K562 (cell line): ENCODE measurements at regions not wholly inside any gene's neighbourhood (a gene's known extent, or its start where the extent isn't known, plus 50 kb on each side); places are given as distances from the start of the nearest gene placed in this dataset.

Source experiments
- ATAC-seq: fragments of 200-7000 bp; cut with Tn5 transposase; 3 replicates; pipeline ENCODE4 v1.9.1; 2020; ENCODE audit warnings: moderate library complexity
- BruUV-seq: library from RNA; stranded (reverse); fragments of 400-500 nt; replicated peaks from 2 replicates; lab custom pipeline; 2021; lab: Mats Ljungman, UMichigan
- CTCF ChIA-PET: fragments of 300-600 bp; formaldehyde crosslinking; extraction: SDS; loops from one replicate; lab custom pipeline; 2021; ENCODE audit warnings: low intra/inter-chr PET ratio; lab: Yijun Ruan, JAX
- POLR2A ChIA-PET: fragments of 300-600, 350-650 bp; sonication (Branson Sonifier 250); formaldehyde crosslinking; extraction: SDS; loops from one replicate; lab custom pipeline; 2021; ENCODE audit warnings: antibody characterized with exemption, inconsistent platforms; lab: Yijun Ruan, JAX
- DNase-seq, 4 experiments: peaks; one replicate each; pipeline versions ENCODE4 v3.0.0 to v3.0.0-alpha.2; 2011 to 2018; ENCODE audit warnings: low spot score in 3 of 4, mixed read lengths in 3 of 4; ENCODE audit errors: extremely low read depth in 1 of 4
- FAIRE-seq: peaks from 2 replicates; lab custom pipeline; 2011; peaks lifted over from hg19 to GRCh38; lab: Jason Lieb, UNC
- H2AFZ ChIP-seq: 2 replicates; pipeline ENCODE4 v1.6.0; 2011; ENCODE audit warnings: low read depth, low read length, control low read depth, inconsistent platforms
- H3K27ac ChIP-seq: fragments of 200-600 bp; 3 replicates; pipeline ENCODE4 v1.8.0; 2011; ENCODE audit warnings: low read depth, mild to moderate bottlenecking, control low read depth, inconsistent platforms, low read length, moderate library complexity, mixed read lengths; ENCODE audit errors: extremely low read depth
- H3K27me3 ChIP-seq, 2 experiments: fragments of 300-600 bp in 1 of 2; 2 replicates in 1 of 2; 3 replicates in 1 of 2; pipeline versions ENCODE4 v1.6.0 to v1.8.0; 2011; ENCODE audit warnings: inconsistent platforms in 2 of 2, low read length in 2 of 2, mild to moderate bottlenecking in 1 of 2, mixed read lengths in 1 of 2, moderate library complexity in 1 of 2; ENCODE audit not compliant: control insufficient read depth in 2 of 2, insufficient read depth in 2 of 2
- H3K36me3 ChIP-seq: fragments of 300-600 bp; 3 replicates; pipeline ENCODE4 v1.8.0; 2011; ENCODE audit warnings: mild to moderate bottlenecking, low read length, inconsistent platforms; ENCODE audit not compliant: control insufficient read depth, insufficient read depth
- H3K4me1 ChIP-seq, 2 experiments: fragments of 200-600 bp in 1 of 2; replicated peaks in 1 of 2; 2 replicates in 1 of 2; 3 replicates in 1 of 2; pipeline versions ENCODE4 v1.5.1 to v1.8.0; 2011; ENCODE audit warnings: inconsistent platforms in 2 of 2, low read length in 2 of 2, mild to moderate bottlenecking in 1 of 2, mixed read lengths in 1 of 2, moderate library complexity in 1 of 2; ENCODE audit not compliant: control insufficient read depth in 2 of 2, insufficient read depth in 2 of 2
- H3K4me2 ChIP-seq: 2 replicates; pipeline ENCODE4 v1.6.1; 2011; ENCODE audit warnings: low read length, control low read depth, inconsistent platforms, mixed read lengths; ENCODE audit not compliant: insufficient read depth
- H3K4me3 ChIP-seq: fragments of 200-600 bp; sonication (generic), shearing (Covaris generic); 2 replicates; pipeline ENCODE4 v1.5.1; 2016; ENCODE audit warnings: control low read depth, inconsistent platforms
- H3K79me2 ChIP-seq: fragments of 200-600 bp; 3 replicates; pipeline ENCODE4 v1.8.0; 2011; ENCODE audit warnings: low read length, inconsistent platforms; ENCODE audit not compliant: control insufficient read depth, insufficient read depth
- H3K9ac ChIP-seq, 2 experiments: 2 replicates each; pipeline versions ENCODE4 v1.6.0 to v1.6.1; 2011; ENCODE audit warnings: low read depth in 2 of 2, low read length in 2 of 2, control low read depth in 1 of 2, inconsistent platforms in 1 of 2, mild to moderate bottlenecking in 1 of 2, mixed read lengths in 1 of 2; ENCODE audit not compliant: insufficient read depth in 1 of 2
- H3K9me1 ChIP-seq: one replicate; pipeline ENCODE4 v1.6.0; 2011; ENCODE audit warnings: inconsistent platforms, mild to moderate bottlenecking, low read length, moderate library complexity; ENCODE audit not compliant: control insufficient read depth, insufficient read depth
- H3K9me3 ChIP-seq: replicated peaks from 2 replicates; pipeline ENCODE4 v1.5.1; 2011; ENCODE audit warnings: low read depth, low read length, inconsistent platforms; ENCODE audit not compliant: control insufficient read depth, insufficient read depth
- H4K20me1 ChIP-seq: replicated peaks from 2 replicates; pipeline ENCODE4 v1.6.1; 2011; ENCODE audit warnings: low read length, inconsistent platforms, mixed read lengths; ENCODE audit not compliant: control insufficient read depth, insufficient read depth
- CXXC5 ChIP-seq: fragments of 250-450 bp; sonication (Bioruptor Pico); IDR thresholded peaks from 2 replicates; pipeline ENCODE4 v1.8.0; 2022; ENCODE audit warnings: inconsistent platforms, mild to moderate bottlenecking, moderate library complexity
- HSF4 ChIP-seq: fragments of 250-450 bp; sonication (Bioruptor Pico); IDR thresholded peaks from 2 replicates; pipeline ENCODE4 v2.1.2; 2022; ENCODE audit warnings: mild to moderate bottlenecking, moderate library complexity, borderline replicate concordance
- KDM5B ChIP-seq: fragments of 200-600 bp; sonication (generic); IDR thresholded peaks from 2 replicates; pipeline ENCODE4 v1.6.1; 2012; ENCODE audit warnings: low read depth, mild to moderate bottlenecking, moderate library complexity, low read length, control low read depth, inconsistent platforms; ENCODE audit not compliant: insufficient replicate concordance
- NCOR1 ChIP-seq: fragments of 450-650 bp; IDR thresholded peaks from 2 replicates; pipeline ENCODE4 v1.6.1; 2016; ENCODE audit warnings: mild to moderate bottlenecking, moderate library complexity
- PRMT5 ChIP-seq: sonication (generic); formaldehyde crosslinking; IDR thresholded peaks from 2 replicates; pipeline ENCODE4 v1.5.0; 2020; ENCODE audit warnings: missing genetic modification reagents
- SIN3A ChIP-seq, 2 experiments: fragments of 150-350 bp in 1 of 2; IDR thresholded peaks; 2 replicates each; pipeline ENCODE4 v1.6.1; 2011 to 2016; ENCODE audit warnings: borderline replicate concordance in 2 of 2, low read depth in 2 of 2, low read length in 2 of 2, mild to moderate bottlenecking in 2 of 2, moderate library complexity in 2 of 2; ENCODE audit not compliant: control insufficient read depth in 1 of 2
- TEAD1 ChIP-seq, 2 experiments: fragments of 450-650 bp in 1 of 2; sonication (generic) in 1 of 2; formaldehyde crosslinking; IDR thresholded peaks; 2 replicates each; pipeline versions ENCODE4 v1.4.0 to v1.8.0; 2020 to 2022; ENCODE audit warnings: mild to moderate bottlenecking in 2 of 2, missing genetic modification reagents in 1 of 2
- WGBS: fragments of 100-300 bp; shearing (Covaris generic); methylation state at CpG from one replicate; pipeline ENCODE4 v1.1.6; 2016; ENCODE audit warnings: low coverage, mixed read lengths; ENCODE audit not compliant: insufficient coverage; ENCODE audit errors: missing lambda C conversion rate; 5-methylcytosine and 5-hydroxymethylcytosine counted together
- in situ Hi-C: fragments of 300-500 bp; cut with MboI; formaldehyde crosslinking; loops from 4 replicates; pipeline ENCODE4 v1.15.0; 2018; ENCODE audit warnings: inconsistent platforms, mixed read lengths
- intact Hi-C: fragments of 100-400 bp; cut with micrococcal nuclease; formaldehyde crosslinking; loops from 2 replicates; pipeline ENCODE4 v1.14.2; 2022
- TF ChIP-seq, protein P1 (sequence below), 2 experiments: fragments of 450-650 bp in 1 of 2; sonication (generic) in 1 of 2; formaldehyde crosslinking in 1 of 2; IDR thresholded peaks; 2 replicates each; pipeline versions ENCODE4 v1.7.1 to v1.9.0; 2016 to 2022; ENCODE audit warnings: inconsistent platforms in 1 of 2, mild to moderate bottlenecking in 1 of 2, missing genetic modification reagents in 1 of 2
- TF ChIP-seq, protein P2 (sequence below), 3 experiments: fragments of 200-800 bp in 1 of 3; fragments of 250-450 bp in 1 of 3; fragments of 450-650 bp in 1 of 3; sonication (Bioruptor Pico) in 1 of 3; sonication (Bioruptor generic) in 1 of 3; formaldehyde crosslinking in 1 of 3; IDR thresholded peaks; 2 replicates each; pipeline versions ENCODE4 v1.6.1 to v1.8.0; 2016 to 2022; ENCODE audit warnings: mild to moderate bottlenecking in 2 of 3, missing genetic modification characterization in 2 of 3, missing compliant biosample characterization in 1 of 3, moderate library complexity in 1 of 3

DNA sequence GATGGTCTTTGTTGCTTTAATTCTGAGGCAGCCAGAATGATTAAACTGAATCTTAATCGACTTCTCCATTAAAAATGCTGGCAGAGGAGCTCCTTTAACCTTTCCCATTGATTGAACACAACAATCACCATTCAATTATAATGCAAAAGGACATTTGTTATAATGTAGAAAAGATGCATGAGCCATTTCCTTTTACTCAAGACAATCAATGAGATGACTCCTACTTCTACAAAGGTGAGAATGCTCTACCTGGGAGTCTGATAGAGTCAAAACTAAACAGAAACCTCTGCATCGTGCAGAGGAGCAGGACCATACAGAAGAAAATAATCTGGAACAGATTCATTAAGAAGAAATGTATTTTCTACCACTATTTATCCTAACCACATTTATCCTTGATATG, 253.6 kb upstream of the DACH1 start:
- Histone ChIP-seq H3K79me2 (no peaks in the 10 kb centered on the region), H3K4me3 (no peak overlapping the region), H3K4me1 (no peaks in the 10 kb centered on the region), H3K9ac (no peak overlapping the region), H2AFZ (no peak overlapping the region), H3K27ac (no peak overlapping the region), H3K9me3 (no peaks in the 10 kb centered on the region), H4K20me1 (no peaks in the 10 kb centered on the region), H3K27me3 (no peaks in the 10 kb centered on the region), H3K36me3 (no peaks in the 10 kb centered on the region), H3K4me2 (no peak overlapping the region), H3K9me1 (no peaks in the 10 kb centered on the region)
- ATAC-seq (no peak), FAIRE-seq (no peak), DNase-seq (no peak)
- intact Hi-C loops (no loop called here), in situ Hi-C loops (no loop called here)
- no TSS peak for BruUV-seq
- ChIA-PET CTCF (no interaction called here), POLR2A (no interaction called here)
- 0% methylated on average over 2 of the region's 2 CpGs for WGBS
- TF ChIP-seq TEAD1 (CRISPR knock-in tag; IDR thresholded peaks at IDR 0.05) (no peak), CXXC5 (no peak), PRMT5 (CRISPR knock-in tag) (no peak), NCOR1 (no peak), HSF4 (CRISPR knock-in tag) (no peak), SIN3A (IDR thresholded peaks at IDR 0.05; ENCODE audit: borderline replicate concordance in 2 of 2, control insufficient read depth in 1 of 2, low read depth in 2 of 2, low read length in 2 of 2) (no peak), KDM5B (no peak)
- TF ChIP-seq, protein P1, sequence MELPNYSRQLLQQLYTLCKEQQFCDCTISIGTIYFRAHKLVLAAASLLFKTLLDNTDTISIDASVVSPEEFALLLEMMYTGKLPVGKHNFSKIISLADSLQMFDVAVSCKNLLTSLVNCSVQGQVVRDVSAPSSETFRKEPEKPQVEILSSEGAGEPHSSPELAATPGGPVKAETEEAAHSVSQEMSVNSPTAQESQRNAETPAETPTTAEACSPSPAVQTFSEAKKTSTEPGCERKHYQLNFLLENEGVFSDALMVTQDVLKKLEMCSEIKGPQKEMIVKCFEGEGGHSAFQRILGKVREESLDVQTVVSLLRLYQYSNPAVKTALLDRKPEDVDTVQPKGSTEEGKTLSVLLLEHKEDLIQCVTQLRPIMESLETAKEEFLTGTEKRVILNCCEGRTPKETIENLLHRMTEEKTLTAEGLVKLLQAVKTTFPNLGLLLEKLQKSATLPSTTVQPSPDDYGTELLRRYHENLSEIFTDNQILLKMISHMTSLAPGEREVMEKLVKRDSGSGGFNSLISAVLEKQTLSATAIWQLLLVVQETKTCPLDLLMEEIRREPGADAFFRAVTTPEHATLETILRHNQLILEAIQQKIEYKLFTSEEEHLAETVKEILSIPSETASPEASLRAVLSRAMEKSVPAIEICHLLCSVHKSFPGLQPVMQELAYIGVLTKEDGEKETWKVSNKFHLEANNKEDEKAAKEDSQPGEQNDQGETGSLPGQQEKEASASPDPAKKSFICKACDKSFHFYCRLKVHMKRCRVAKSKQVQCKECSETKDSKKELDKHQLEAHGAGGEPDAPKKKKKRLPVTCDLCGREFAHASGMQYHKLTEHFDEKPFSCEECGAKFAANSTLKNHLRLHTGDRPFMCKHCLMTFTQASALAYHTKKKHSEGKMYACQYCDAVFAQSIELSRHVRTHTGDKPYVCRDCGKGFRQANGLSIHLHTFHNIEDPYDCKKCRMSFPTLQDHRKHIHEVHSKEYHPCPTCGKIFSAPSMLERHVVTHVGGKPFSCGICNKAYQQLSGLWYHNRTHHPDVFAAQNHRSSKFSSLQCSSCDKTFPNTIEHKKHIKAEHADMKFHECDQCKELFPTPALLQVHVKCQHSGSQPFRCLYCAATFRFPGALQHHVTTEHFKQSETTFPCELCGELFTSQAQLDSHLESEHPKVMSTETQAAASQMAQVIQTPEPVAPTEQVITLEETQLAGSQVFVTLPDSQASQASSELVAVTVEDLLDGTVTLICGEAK (IDR thresholded peaks at IDR 0.05), result no peak
- TF ChIP-seq, protein P1 (CRISPR knock-in tag; IDR thresholded peaks at IDR 0.05), result no peak
- TF ChIP-seq, protein P2, sequence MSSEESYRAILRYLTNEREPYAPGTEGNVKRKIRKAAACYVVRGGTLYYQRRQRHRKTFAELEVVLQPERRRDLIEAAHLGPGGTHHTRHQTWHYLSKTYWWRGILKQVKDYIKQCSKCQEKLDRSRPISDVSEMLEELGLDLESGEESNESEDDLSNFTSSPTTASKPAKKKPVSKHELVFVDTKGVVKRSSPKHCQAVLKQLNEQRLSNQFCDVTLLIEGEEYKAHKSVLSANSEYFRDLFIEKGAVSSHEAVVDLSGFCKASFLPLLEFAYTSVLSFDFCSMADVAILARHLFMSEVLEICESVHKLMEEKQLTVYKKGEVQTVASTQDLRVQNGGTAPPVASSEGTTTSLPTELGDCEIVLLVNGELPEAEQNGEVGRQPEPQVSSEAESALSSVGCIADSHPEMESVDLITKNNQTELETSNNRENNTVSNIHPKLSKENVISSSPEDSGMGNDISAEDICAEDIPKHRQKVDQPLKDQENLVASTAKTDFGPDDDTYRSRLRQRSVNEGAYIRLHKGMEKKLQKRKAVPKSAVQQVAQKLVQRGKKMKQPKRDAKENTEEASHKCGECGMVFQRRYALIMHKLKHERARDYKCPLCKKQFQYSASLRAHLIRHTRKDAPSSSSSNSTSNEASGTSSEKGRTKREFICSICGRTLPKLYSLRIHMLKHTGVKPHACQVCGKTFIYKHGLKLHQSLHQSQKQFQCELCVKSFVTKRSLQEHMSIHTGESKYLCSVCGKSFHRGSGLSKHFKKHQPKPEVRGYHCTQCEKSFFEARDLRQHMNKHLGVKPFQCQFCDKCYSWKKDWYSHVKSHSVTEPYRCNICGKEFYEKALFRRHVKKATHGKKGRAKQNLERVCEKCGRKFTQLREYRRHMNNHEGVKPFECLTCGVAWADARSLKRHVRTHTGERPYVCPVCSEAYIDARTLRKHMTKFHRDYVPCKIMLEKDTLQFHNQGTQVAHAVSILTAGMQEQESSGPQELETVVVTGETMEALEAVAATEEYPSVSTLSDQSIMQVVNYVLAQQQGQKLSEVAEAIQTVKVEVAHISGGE (CRISPR knock-in tag; IDR thresholded peaks at IDR 0.05), result no peak
